Spleen (tissue), 11 donors: ENCODE measurements at regions not wholly inside any gene's neighbourhood (a gene's known extent, or its start where the extent isn't known, plus 50 kb on each side); places are given as distances from the start of the nearest gene placed in this dataset.
A peak's percentile ranks its signal among the peaks of the same experiment; 100 is the strongest.

Experiments used
- DNase-seq: peaks from one replicate; pipeline ENCODE4 v3.0.0-alpha.2; 2020
- H3K27ac ChIP-seq, 8 donors: fragments of 200-600 bp; sonication (generic) in 7 of 8; 1 replicate in 4 of 8; 2 replicates in 4 of 8; pipeline versions ENCODE4 v1.5.0 to v1.8.0; 2016 to 2021; ENCODE audit warnings: inconsistent platforms in 4 of 8, mild to moderate bottlenecking in 4 of 8, moderate library complexity in 1 of 8
- H3K27me3 ChIP-seq, 7 donors: fragments of 200-600 bp; sonication (generic) in 6 of 7; replicated peaks in 1 of 7; 1 replicate in 4 of 7; 2 replicates in 3 of 7; pipeline versions ENCODE4 v1.5.0 to v1.8.0; 2016 to 2021; ENCODE audit warnings: inconsistent platforms in 3 of 7, mild to moderate bottlenecking in 1 of 7
- H3K36me3 ChIP-seq, 6 donors: fragments of 200-600 bp; sonication (generic) in 5 of 6; 1 replicate in 4 of 6; 2 replicates in 2 of 6; pipeline versions ENCODE4 v1.5.0 to v1.8.0; 2016 to 2021; ENCODE audit warnings: inconsistent platforms in 2 of 6
- H3K4me1 ChIP-seq, 6 donors: fragments of 200-600 bp; sonication (generic) in 5 of 6; 1 replicate in 3 of 6; 2 replicates in 3 of 6; pipeline versions ENCODE4 v1.5.0 to v1.8.0; 2016 to 2021; ENCODE audit warnings: inconsistent platforms in 3 of 6
- H3K4me3 ChIP-seq, 8 donors: fragments of 200-600 bp; sonication (generic) in 7 of 8; 1 replicate in 4 of 8; 2 replicates in 4 of 8; pipeline versions ENCODE4 v1.5.0 to v1.8.0; 2016 to 2021; ENCODE audit warnings: inconsistent platforms in 4 of 8, mild to moderate bottlenecking in 4 of 8, moderate library complexity in 2 of 8
- H3K9me3 ChIP-seq, 8 donors: fragments of 200-600 bp; sonication (generic) in 7 of 8; 1 replicate in 4 of 8; 2 replicates in 4 of 8; pipeline versions ENCODE4 v1.5.0 to v1.8.0; 2016 to 2021; ENCODE audit warnings: inconsistent platforms in 4 of 8
- POLR2A ChIP-seq, 3 donors: fragments of 450-650 bp; IDR thresholded peaks; one replicate each; pipeline ENCODE4 v1.5.1; 2017; ENCODE audit warnings: antibody characterized with exemption in 3 of 3, mild to moderate bottlenecking in 1 of 3
- POLR2AphosphoS5 ChIP-seq, 3 donors: sonication (generic); formaldehyde crosslinking; IDR thresholded peaks; one replicate each; pipeline ENCODE4 v1.5.1; 2017; ENCODE audit warnings: antibody characterized with exemption in 3 of 3
- WGBS, 5 donors: extraction: QIAGEN DNeasy Blood & Tissue Kit in 3 of 5; methylation state at CpG; one replicate each; pipeline versions ENCODE4 v1.1.5 to v1.1.7; 2013 to 2018; 5-methylcytosine and 5-hydroxymethylcytosine counted together
- intact Hi-C: fragments of 100-400 bp; cut with DNase I; formaldehyde crosslinking; loops from one replicate; pipeline ENCODE4 v1.15.0; 2023; ENCODE audit warnings: low total_unique reads
- TF ChIP-seq, protein P1 (sequence below), 11 experiments: fragments of 200-600 bp in 7 of 11; fragments of 450-650 bp in 4 of 11; sonication (generic) in 4 of 11; IDR thresholded peaks in 8 of 11; conservative IDR thresholded peaks in 3 of 11; 1 replicate in 7 of 11; 2 replicates in 4 of 11; pipeline versions ENCODE4 v1.4.0 to v1.8.0; 2016 to 2021; ENCODE audit warnings: antibody characterized with exemption in 11 of 11, inconsistent platforms in 4 of 11, mild to moderate bottlenecking in 1 of 11
- donor health status: healthy with polysubstance abuse.
- donor health status: DM: no; HTN: no; CAD: no; lungs with moderate emphysema.
- donor health status: DM: no; HTN: no; CAD: no.
- donor health status: Bipolar disorder and iron deficiency.
- donor health status: healthy.
- donor health status: DM: no; HTN: no; CAD: no.
- donor health status: DM: yes; HTN: yes; CAD: no.

DNA sequence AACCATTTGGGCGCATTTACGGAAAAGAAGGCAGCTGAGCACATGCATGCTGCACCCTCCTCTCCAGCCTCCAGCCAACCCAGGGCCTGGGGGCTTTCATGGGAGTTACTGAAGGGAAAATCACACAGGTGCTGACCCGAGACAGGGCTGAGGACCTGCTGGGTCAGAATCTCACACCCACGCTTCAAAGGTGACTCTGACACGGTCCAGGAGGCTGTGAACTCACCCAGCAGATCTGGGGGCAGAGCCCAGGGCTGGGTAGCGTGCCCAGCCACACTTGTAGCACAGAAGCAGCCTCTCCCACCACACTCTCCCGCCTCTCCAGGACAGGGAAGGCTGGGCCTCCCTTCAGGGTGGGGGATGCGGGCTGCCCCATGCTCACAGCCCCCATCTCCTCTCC, 347.6 kb downstream of the CTTN start:
- H3K36me3 ChIP-seq = no peaks in the 10 kb centered on the region
- no peak overlapping the region for H3K4me3 ChIP-seq
- 67 to 73% (median 72%) methylated on average over 7 to 8 of the region's 8 CpGs for WGBS, 5 donors
- no peak overlapping the region for H3K27ac ChIP-seq
- peak; percentile 60 for DNase-seq
- TF ChIP-seq POLR2AphosphoS5 (IDR thresholded peaks at IDR 0.05) (no peak), POLR2A (IDR thresholded peaks at IDR 0.05) (no peak)
- TF ChIP-seq, protein P1, sequence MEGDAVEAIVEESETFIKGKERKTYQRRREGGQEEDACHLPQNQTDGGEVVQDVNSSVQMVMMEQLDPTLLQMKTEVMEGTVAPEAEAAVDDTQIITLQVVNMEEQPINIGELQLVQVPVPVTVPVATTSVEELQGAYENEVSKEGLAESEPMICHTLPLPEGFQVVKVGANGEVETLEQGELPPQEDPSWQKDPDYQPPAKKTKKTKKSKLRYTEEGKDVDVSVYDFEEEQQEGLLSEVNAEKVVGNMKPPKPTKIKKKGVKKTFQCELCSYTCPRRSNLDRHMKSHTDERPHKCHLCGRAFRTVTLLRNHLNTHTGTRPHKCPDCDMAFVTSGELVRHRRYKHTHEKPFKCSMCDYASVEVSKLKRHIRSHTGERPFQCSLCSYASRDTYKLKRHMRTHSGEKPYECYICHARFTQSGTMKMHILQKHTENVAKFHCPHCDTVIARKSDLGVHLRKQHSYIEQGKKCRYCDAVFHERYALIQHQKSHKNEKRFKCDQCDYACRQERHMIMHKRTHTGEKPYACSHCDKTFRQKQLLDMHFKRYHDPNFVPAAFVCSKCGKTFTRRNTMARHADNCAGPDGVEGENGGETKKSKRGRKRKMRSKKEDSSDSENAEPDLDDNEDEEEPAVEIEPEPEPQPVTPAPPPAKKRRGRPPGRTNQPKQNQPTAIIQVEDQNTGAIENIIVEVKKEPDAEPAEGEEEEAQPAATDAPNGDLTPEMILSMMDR (IDR thresholded peaks at IDR 0.05 in 8 of 11, conservative IDR thresholded peaks at IDR 0.05 in 3 of 11) = no peak
- H3K9me3 ChIP-seq = peaks cover 0 to 24% (median 16%) of the 10 kb centered on the region in 8 donors
- H3K4me1 ChIP-seq = no peaks in the 10 kb centered on the region
- H3K27me3 ChIP-seq = peaks cover 0 to 52% (median 0%) of the 10 kb centered on the region in 7 donors
- intact Hi-C loops = no loop called here

DNA sequence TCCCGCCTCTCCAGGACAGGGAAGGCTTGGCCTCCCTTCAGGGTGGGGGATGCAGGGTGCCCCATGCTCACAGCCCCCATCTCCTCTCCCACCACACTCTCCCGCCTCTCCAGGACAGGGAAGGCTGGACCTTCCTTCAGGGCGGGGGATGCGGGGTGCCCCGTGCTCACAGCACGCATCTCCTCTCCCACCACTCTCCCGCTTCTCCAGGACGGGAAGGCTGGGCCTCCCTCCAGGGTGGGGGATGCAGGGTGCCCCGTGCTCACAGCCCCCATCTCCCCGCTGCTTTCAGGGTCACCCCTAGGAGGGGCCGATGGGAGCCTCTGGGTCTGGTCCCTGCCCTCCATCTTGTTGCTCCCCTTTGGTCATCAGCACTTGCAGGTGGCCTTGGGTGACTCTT, 348.0 kb downstream of the CTTN start:
- no peak for DNase-seq

GRCh38 chr11:70747285-70747684, 349.0 kb downstream of the CTTN start:
- peak; percentile 61 for DNase-seq
- Histone ChIP-seq H3K27me3 (peaks cover 0 to 42% (median 0%) of the 10 kb centered on the region in 7 donors), H3K27ac (no peak overlapping the region), H3K36me3 (no peaks in the 10 kb centered on the region), H3K4me3 (no peak overlapping the region), H3K9me3 (peaks cover 0 to 35% (median 27%) of the 10 kb centered on the region in 8 donors), H3K4me1 (no peaks in the 10 kb centered on the region)
- intact Hi-C loops = no loop called here
- TF ChIP-seq POLR2A (IDR thresholded peaks at IDR 0.05) (no peak), POLR2AphosphoS5 (IDR thresholded peaks at IDR 0.05) (no peak)
- TF ChIP-seq, protein P1 (IDR thresholded peaks at IDR 0.05 in 8 of 11, conservative IDR thresholded peaks at IDR 0.05 in 3 of 11) = no peak
- WGBS, 5 donors = 70 to 89% (median 76%) methylated on average over 3 to 4 of the region's 4 CpGs

More for the DNA sequence above, 348.0 kb downstream of the CTTN start:
- H3K4me1 ChIP-seq = no peaks in the 10 kb centered on the region
- H3K4me3 ChIP-seq = no peak overlapping the region
- H3K27me3 ChIP-seq = peaks cover 0 to 52% (median 0%) of the 10 kb centered on the region in 7 donors
- H3K36me3 ChIP-seq = no peaks in the 10 kb centered on the region
- TF ChIP-seq, protein P1 (IDR thresholded peaks at IDR 0.05 in 8 of 11, conservative IDR thresholded peaks at IDR 0.05 in 3 of 11) = no peak
- TF ChIP-seq POLR2A (IDR thresholded peaks at IDR 0.05) = no peak
- no peak for TF ChIP-seq POLR2AphosphoS5 (IDR thresholded peaks at IDR 0.05)
- intact Hi-C loops = no loop called here
- no peak overlapping the region for H3K27ac ChIP-seq
- peaks cover 0 to 28% (median 20%) of the 10 kb centered on the region in 8 donors for H3K9me3 ChIP-seq
- WGBS, 5 donors = 83 to 85% (median 84%) methylated on average over 8 to 11 of the region's 11 CpGs

- DNase-seq = no peak
- intact Hi-C loops = no loop called here
- no peak overlapping the region for H3K27ac ChIP-seq
- H3K4me1 ChIP-seq = no peaks in the 10 kb centered on the region
- TF ChIP-seq, protein P1 (IDR thresholded peaks at IDR 0.05 in 8 of 11, conservative IDR thresholded peaks at IDR 0.05 in 3 of 11) = no peak
- no peak for TF ChIP-seq POLR2AphosphoS5 (IDR thresholded peaks at IDR 0.05)
- no peaks in the 10 kb centered on the region for H3K36me3 ChIP-seq
- H3K4me3 ChIP-seq = no peak overlapping the region
- WGBS, 5 donors = 73 to 90% (median 81%) methylated on average over 5 of the region's 5 CpGs
- H3K9me3 ChIP-seq = peaks cover 0 to 36% (median 28%) of the 10 kb centered on the region in 8 donors
- H3K27me3 ChIP-seq = peaks cover 0 to 36% (median 0%) of the 10 kb centered on the region in 7 donors
Observed at GRCh38 chr11:70747921-70748320, 349.6 kb downstream of the CTTN start.
